ENCODE measurements at regions not wholly inside any gene's neighbourhood (a gene's known extent, or its start where the extent isn't known, plus 50 kb on each side); places are given as distances from the start of the nearest gene placed in this dataset.
"Not testable (repeated sequence)": the region's sequence is repeated elsewhere in the genome, so short reads cannot be mapped to it uniquely, and the experiment has no call there.

DNA sequence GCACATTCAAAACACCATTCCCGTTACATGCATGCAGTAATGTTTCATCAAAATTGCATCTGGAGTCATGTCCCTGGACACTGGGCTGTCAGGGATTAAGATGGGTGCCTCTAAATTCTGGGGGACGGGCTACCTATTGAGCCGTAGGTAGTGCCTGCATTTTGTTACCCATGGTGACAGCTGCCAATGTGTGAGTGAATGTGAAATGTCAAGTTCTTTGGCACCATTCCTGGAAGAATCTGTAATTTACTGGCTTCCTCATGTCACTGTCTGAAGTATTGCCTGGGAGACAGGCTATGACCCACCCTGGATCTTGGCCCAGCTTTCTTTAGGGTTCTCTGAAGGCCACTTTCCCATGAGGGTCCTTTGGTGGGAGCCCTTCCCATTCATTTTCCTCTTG, 266.1 kb downstream of the TSHZ3 start:
- DNase-seq, result no peak

GRCh38 chr19:31075146-31075655, 274.0 kb downstream of the TSHZ3 start:
- DNase-seq, result no peak

DNA sequence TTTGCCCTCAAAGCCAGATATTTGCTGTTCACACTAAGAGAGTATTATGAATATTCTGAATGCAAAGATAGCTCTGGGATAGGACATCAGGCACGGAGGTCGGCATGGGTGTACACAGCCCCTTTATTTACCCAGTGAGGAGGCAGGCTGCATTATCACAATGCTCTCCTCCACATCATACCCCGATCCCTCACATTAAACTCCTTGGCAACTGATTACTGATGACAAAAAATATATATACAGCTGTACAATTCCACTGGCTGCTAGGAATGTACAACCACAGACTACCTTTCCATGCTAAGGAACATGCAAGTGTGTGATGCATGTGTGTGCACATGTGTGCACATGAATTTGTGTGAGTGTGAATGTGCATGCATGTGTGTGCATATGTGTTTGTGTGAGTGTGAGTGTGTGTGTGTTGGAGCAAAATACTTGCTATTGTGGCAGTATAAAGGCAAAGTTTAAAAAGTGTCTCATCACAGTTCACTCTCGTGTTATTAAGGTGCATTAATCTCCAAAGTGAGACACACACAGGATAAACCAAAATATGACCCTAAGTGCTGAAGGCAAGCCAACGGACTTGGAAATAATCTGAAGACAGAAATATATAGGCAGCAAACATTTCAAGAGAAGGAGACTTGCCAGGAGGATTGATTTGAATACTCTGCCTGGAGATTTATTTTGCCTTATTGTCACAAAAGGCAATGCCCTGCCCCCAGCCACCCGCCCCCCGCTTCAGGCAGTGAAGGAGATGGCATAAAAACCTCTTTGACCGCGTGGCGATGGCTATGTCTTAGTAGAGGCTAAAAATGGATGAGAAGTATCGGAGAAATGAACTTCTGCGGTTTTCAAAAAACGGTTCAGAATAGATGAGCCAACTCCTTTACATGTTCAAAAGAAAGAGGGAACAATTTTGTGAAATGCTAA, 274.8 kb downstream of the TSHZ3 start:
- DNase-seq, result no peak

DNA sequence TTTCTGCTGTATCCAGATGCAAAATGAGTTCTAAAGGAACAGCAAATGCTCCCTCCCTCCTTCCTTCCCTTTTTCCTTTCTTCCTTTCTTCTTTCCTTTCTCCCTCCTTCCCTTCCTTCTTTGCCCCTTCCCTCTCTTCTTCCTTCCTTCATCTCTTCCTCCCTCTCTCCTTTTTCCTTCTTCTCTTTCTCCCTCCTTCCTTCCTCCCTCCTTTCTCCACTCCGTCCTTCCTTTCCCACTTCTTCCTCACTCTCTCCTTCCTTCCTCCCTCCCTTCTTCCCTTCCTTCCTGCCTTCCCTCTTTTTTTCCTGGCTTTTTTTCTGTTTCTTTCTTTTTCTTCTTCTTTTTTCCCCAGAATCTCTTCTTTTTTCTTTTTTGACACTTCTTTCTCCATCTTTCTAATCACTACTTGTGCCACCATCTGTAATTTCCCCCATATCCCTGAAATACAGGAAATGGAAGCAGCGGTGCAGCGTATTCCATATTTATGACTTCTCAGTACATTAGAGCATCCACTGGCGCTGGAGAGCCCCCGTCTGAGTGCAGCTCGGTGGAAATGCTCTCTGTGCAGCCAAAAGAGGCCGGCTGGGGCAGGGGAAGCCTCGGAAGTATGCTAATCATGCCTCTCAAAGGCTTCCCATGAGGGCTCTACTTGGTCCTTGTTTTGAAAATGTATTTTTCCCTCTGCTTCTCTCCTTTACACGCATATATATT, 275.6 kb downstream of the TSHZ3 start:
- DNase-seq, result no peak

- no peak for DNase-seq
These were observed 276.8 kb downstream of the TSHZ3 start for GRCh38 chr19:31072451-31072850.

DNA sequence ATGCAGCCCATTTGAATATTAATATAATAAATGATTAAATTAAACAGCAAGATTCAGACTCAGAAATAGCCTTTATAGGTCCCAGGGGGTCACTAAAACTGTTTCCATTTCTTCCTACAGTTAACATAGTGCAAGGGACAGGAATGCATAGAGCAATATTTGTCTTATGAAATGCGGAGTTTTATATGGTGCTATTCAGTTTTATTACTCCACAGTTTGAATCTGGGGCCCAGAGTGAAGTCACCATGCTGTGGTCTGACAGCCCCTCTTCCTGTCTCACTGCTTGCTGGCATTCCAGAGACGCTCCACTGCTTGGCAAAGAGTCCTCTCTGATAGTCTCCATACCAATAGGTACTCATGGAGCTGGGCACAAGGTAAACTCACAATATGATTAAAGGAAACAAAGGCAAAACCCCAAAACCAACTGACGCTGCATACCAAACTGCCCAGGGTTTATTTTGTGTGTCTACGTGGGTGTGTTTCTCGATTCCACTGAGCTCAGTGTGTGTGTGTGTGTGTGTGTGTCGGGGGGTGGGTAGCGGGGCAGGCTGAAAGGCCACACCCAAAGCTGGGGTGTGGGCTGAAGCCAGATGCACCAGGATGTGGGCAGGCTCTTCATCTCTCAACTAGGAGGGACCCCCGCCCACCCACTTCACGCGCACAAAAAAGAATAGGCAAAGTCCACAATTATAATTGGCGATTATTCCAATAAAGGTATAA, 277.9 kb downstream of the TSHZ3 start:
- DNase-seq, result no peak

- DNase-seq, result no peak
These were observed 278.8 kb downstream of the TSHZ3 start for GRCh38 chr19:31070146-31071065.

GRCh38 chr19:31068268-31068667, 281.0 kb downstream of the TSHZ3 start:
- no peak for DNase-seq

DNA sequence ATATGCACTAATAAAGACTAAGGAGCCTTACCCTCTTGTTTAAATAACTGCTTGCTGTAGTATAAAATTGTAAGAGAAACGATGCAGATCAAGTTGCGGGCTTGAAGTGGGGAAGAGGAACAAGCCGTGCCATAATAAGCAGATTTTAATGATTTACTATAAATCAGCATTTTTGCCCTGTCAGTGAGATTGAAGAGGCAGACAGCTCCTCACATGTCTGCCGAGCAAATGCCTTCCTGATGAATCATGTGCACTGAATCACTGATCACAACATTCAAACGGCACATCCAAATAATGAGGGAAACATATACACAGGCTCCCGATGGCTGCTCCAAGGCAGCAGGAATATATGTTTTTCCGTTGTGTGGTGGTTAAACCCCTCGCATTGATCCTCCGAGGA, 282.9 kb downstream of the TSHZ3 start:
- DNase-seq, result no peak

GRCh38 chr19:31064491-31064890, 284.7 kb downstream of the TSHZ3 start:
- no peak for DNase-seq

DNA sequence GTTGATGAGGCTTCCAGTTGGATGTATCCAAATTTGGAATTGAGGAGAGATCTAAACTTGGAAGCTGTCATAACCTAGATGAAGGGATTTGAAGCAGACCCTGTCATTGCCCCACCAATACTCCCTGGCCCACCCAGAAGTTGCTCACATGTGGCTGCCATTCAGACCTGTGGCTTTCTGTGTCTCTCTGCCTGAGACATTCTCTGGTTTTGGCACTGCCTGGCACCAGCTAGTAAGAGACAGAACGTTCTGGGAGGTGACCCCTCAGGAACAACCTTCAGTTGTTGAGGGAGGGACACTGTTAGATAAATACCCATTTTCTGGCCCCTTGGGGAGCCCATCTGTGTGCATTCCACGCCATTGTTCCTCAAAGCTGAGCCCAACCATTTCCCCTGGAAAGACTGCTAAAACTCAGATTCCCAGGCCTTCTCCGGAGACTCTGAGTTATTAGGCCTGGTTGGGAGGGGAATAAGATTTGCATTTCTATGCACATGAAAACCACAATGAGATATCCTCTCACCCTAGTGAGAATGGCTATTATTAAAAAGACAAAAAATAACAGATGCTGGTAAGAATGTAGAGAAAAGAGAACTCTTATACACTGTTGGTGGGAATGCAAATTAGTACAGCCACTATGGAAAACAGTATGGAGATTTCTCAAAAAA, 290.4 kb downstream of the TSHZ3 start:
- no peak for DNase-seq

- DNase-seq, result no peak
These were observed 291.8 kb downstream of the TSHZ3 start for GRCh38 chr19:31057476-31057875.

GRCh38 chr19:31055454-31055853, 293.8 kb downstream of the TSHZ3 start:
- DNase-seq, result no peak

GRCh38 chr19:31054430-31054829, 294.8 kb downstream of the TSHZ3 start:
- peak; percentile 15 for DNase-seq

DNA sequence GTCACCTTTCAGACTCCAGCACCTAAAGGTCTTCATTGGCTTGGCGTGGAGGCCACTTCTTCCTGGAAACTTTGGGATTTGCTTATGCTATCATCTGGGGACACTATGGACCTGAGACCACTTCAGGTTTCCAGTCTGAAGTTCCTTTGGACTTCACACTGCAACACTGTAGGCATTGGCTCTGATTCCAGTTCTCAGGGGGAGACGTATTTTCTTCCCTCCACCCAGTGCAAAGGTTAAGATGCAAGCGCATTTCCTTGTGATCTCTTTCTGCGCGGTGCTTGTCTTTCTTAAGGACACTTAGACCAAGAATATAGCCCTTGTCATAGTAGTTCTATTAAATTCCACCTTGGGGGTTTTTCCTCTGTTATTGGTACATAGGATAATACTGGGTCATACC, 299.8 kb downstream of the TSHZ3 start:
- no peak for DNase-seq

- DNase-seq, result no peak
These were observed 303.2 kb downstream of the TSHZ3 start for GRCh38 chr19:31046024-31046423.

DNA sequence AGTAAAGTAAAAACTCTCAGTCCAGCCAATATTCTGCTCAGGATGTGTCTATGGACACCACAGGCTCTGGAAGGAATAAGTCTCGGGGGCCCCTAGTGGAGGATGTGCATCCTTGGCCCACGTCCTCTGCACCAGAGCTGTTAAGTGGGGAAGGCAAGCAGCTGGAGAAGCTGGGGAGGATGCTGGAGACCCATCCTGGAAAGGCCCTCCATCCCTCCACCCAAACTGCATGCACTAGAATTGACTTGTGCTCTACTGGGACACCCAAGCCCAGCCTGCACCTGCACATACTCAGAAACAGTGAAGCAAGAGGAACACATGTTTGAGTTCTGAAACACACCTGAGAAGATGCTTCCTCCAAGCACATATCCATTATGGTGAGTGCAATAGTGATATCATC, 307.8 kb downstream of the TSHZ3 start:
- no peak for DNase-seq

DNA sequence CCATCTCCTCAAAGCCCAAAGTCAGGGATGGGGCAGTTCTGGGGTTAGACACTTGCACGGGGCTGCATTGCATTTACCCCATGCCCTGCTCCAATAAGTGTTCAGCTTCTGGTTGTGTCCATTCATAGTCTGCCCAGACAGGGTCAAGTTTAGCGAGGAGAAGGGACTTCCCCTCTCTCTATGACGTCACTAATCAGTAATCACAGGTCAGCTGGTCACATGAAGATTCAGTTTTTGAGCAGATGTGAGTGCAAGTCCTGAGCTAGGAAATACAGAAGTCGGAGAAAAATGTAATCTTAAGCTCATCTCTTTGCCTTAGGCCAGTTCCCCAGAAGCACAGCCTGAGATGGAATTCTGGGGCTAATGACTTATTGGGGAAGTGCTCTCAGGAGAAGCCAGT, 310.1 kb downstream of the TSHZ3 start:
- DNase-seq, result no peak

GRCh38 chr19:31037286-31037980, 311.8 kb downstream of the TSHZ3 start:
- DNase-seq, result no peak

- not testable (repeated sequence) for DNase-seq
These were observed 317.8 kb downstream of the TSHZ3 start for GRCh38 chr19:31031455-31031854.

DNA sequence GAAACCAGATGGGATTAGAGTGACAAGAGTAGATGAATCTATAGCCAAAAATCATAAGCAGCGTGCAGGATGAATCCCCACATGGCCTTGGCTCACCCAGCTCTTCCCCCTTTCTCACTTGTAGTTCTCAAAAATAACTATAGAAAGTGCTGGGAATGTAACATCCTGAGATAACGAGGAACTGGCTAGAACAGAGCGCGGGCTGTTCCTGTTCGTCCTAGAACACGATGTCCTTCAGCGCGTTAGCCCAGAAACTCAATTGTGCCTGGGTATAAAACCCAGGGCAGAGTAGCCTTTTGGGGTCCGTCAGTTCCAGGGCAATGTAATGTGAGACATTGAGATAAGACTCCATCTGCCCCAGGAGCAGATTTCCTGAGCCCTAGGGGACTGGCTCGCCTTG, 326.2 kb downstream of the TSHZ3 start:
- DNase-seq, result no peak
